ENCODE measurements at regions not wholly inside any gene's neighbourhood (a gene's known extent, or its start where the extent isn't known, plus 50 kb on each side); places are given as distances from the start of the nearest gene placed in this dataset.

GRCh38 chr5:164091836-164092235 lies 586.4 kb downstream of the MAT2B start:
- no peak for TF ChIP-seq POLR2A (IDR thresholded peaks at IDR 0.05; ENCODE audit: extremely low read depth, insufficient read length)
- no peak for TF ChIP-seq CTCF (IDR thresholded peaks at IDR 0.05; ENCODE audit: low read depth, low read length)
- TF ChIP-seq MYC (IDR thresholded peaks at IDR 0.05; ENCODE audit: low read depth, low read length): no peak
- TF ChIP-seq MAX (IDR thresholded peaks at IDR 0.05; ENCODE audit: low read depth, low read length): no peak

All from NB4 (cell line).